ENCODE measurements at regions not wholly inside any gene's neighbourhood (a gene's known extent, or its start where the extent isn't known, plus 50 kb on each side); places are given as distances from the start of the nearest gene placed in this dataset.

- DNase-seq = no peak
These were observed 228.7 kb downstream of the REEP3 start for GRCh38 chr10:63749915-63750314.

GRCh38 chr10:63751836-63752235 is 230.6 kb downstream of the REEP3 start:
- DNase-seq = no peak

- no peak for DNase-seq
These were observed 231.1 kb downstream of the REEP3 start for GRCh38 chr10:63752318-63752717.

- no peak for DNase-seq
These were observed 232.6 kb downstream of the REEP3 start for GRCh38 chr10:63753808-63754207.

GRCh38 chr10:63755441-63755840 is 234.2 kb downstream of the REEP3 start:
- no peak for DNase-seq

- DNase-seq = no peak
These were observed 235.9 kb downstream of the REEP3 start for GRCh38 chr10:63757067-63757466.

- DNase-seq = no peak
These were observed 236.9 kb downstream of the REEP3 start for GRCh38 chr10:63758080-63758479.

GRCh38 chr10:63759335-63759734 is 238.1 kb downstream of the REEP3 start:
- DNase-seq = no peak

- no peak for DNase-seq
These were observed 239.0 kb downstream of the REEP3 start for GRCh38 chr10:63760034-63760707.

- no peak for DNase-seq
These were observed 239.5 kb downstream of the REEP3 start for GRCh38 chr10:63760708-63761047.

GRCh38 chr10:63761243-63761642 is 240.0 kb downstream of the REEP3 start:
- DNase-seq = no peak

GRCh38 chr10:63763744-63764143 is 242.5 kb downstream of the REEP3 start:
- no peak for DNase-seq

GRCh38 chr10:63765126-63765525 is 243.9 kb downstream of the REEP3 start:
- no peak for DNase-seq

- no peak for DNase-seq
These were observed 245.5 kb downstream of the REEP3 start for GRCh38 chr10:63766745-63767137.

GRCh38 chr10:63767138-63767801 is 246.1 kb downstream of the REEP3 start:
- no peak for DNase-seq

GRCh38 chr10:63769367-63769766 is 248.2 kb downstream of the REEP3 start:
- no peak for DNase-seq

- DNase-seq = no peak
These were observed 249.3 kb downstream of the REEP3 start for GRCh38 chr10:63770523-63770922.

- no peak for DNase-seq
These were observed 251.3 kb downstream of the REEP3 start for GRCh38 chr10:63772491-63772890.

- no peak for DNase-seq
These were observed 251.9 kb downstream of the REEP3 start for GRCh38 chr10:63773106-63773505.

- DNase-seq = no peak
These were observed 252.8 kb downstream of the REEP3 start for GRCh38 chr10:63773962-63774361.

GRCh38 chr10:63780101-63780500 is 258.9 kb downstream of the REEP3 start:
- no peak for DNase-seq

- no peak for DNase-seq
These were observed 260.0 kb downstream of the REEP3 start for GRCh38 chr10:63781226-63781625.

- DNase-seq = no peak
These were observed 262.7 kb downstream of the REEP3 start for GRCh38 chr10:63783882-63784281.

GRCh38 chr10:63788152-63788821 is 267.1 kb downstream of the REEP3 start:
- no peak for DNase-seq
